ENCODE measurements at regions not wholly inside any gene's neighbourhood (a gene's known extent, or its start where the extent isn't known, plus 50 kb on each side); places are given as distances from the start of the nearest gene placed in this dataset.
"Not testable (repeated sequence)": the region's sequence is repeated elsewhere in the genome, so short reads cannot be mapped to it uniquely, and the experiment has no call there.

DNA sequence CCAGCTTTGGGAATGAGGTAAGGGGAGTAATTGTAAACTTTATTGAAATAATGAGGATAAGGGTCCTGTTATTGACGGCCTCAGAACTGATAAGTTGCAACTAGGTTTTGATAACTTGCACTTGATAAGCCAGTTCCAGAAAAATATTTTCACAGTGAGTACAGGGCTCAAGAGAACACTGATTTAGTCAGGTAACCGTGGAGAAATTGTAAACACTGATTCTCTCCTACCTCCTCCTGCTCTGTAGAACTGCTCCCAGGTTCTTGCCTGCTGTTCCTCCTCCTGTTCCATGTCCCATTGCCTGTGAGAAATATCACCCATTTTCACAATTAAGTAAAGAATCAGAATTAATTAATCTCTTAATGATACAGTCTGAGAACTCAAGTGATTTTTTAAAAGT, 55.0 kb upstream of the CXXC4 start:
- TF ChIP-seq, protein P1, sequence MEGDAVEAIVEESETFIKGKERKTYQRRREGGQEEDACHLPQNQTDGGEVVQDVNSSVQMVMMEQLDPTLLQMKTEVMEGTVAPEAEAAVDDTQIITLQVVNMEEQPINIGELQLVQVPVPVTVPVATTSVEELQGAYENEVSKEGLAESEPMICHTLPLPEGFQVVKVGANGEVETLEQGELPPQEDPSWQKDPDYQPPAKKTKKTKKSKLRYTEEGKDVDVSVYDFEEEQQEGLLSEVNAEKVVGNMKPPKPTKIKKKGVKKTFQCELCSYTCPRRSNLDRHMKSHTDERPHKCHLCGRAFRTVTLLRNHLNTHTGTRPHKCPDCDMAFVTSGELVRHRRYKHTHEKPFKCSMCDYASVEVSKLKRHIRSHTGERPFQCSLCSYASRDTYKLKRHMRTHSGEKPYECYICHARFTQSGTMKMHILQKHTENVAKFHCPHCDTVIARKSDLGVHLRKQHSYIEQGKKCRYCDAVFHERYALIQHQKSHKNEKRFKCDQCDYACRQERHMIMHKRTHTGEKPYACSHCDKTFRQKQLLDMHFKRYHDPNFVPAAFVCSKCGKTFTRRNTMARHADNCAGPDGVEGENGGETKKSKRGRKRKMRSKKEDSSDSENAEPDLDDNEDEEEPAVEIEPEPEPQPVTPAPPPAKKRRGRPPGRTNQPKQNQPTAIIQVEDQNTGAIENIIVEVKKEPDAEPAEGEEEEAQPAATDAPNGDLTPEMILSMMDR (IDR thresholded peaks at IDR 0.05; ENCODE audit: low read depth, low read length, missing control alignments), result no peak
- DNase-seq (ENCODE audit: extremely low read depth, low read depth), result no peak

DNA sequence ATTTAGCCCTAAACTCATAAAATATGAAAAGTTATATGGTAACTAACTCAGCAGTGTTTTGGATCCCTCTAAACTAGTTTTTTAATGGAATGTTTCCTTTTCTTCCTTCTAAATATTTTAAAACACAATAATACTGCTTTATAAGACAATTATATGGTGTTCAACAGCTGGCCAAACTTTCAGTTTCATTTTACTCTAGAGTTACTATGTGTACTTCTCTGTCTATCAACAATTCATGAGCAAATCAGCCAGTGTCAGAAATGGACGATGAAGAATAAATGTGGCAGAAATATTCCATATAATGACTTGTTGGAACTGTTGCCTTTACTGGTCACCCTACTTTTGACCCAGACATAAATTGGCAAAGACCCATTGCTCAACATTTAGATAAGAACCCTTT, 64.8 kb upstream of the CXXC4 start:
- TF ChIP-seq, protein P1 (IDR thresholded peaks at IDR 0.05; ENCODE audit: low read depth, low read length, missing control alignments), result no peak
- no peak overlapping the region for H3K4me3 ChIP-seq (replicated peaks; ENCODE audit: low read depth, low read length)
- no peak for DNase-seq (ENCODE audit: extremely low read depth, low read depth)

More for the DNA sequence above, 55.0 kb upstream of the CXXC4 start:
- H3K4me3 ChIP-seq (replicated peaks; ENCODE audit: low read depth, low read length), result no peak overlapping the region

DNA sequence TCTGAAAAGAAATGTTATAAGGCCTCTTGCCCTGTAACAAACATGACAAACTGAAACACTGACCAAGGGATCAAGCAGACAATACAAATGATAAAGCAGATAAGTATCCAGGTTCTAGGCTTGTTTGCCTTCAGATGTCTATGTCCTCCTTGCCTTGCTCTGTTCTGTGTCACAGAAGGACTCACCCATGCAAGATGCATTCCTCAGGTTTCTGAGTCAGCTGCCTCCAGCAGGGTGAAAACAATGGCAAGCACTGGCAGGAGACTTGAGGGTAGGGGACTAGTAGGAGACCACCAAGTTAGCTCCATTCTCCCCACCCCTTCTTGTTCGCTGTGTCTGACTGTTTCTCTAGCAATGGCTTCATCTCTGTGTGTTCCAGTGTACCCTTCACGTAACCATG, 76.6 kb upstream of the CXXC4 start:
- H3K4me3 ChIP-seq (replicated peaks; ENCODE audit: low read depth, low read length), result no peak overlapping the region
- TF ChIP-seq, protein P1 (IDR thresholded peaks at IDR 0.05; ENCODE audit: low read depth, low read length, missing control alignments), result no peak
- no peak for DNase-seq (ENCODE audit: extremely low read depth, low read depth)

DNA sequence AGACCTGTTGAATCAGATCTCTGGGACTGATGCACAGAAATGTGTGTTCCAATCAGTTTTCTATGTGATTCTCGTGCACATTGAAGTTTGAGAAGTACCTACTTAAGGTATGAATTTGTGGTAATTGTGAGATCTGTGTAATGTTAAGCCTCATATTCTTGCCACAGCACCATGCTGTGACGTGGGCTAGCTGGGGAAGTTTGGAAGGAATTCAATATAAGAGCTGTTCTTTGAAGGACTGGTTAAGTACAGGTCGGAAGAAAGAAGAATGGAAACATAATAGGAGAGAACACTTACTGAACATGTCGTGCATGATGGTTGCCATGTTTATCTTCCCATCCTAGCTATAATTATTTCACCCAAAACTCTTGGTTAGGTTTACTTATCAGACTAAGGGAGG, 79.7 kb upstream of the CXXC4 start:
- H3K4me3 ChIP-seq (replicated peaks; ENCODE audit: low read depth, low read length), result no peak overlapping the region
- TF ChIP-seq, protein P1 (IDR thresholded peaks at IDR 0.05; ENCODE audit: low read depth, low read length, missing control alignments), result no peak
- no peak for DNase-seq (ENCODE audit: extremely low read depth, low read depth)

DNA sequence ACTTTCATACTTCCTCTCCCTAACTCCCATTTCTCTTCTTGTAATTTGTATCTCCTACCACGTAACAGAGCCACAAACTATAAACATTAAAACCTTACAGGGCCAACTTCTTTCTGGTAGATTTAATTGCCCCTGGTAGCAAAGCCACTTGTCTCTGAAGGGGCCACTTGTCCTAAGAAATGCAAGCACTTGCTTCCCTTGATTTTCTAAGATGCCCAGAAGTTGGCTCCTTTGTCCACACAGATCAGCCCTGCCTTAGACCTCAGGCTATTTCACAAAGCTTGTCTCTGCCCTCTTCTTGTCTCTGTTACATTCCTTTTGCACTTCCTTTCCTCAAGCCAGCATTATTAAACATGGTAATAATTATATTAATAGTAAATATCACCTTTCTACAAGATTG, 80.6 kb upstream of the CXXC4 start:
- no peak overlapping the region for H3K4me3 ChIP-seq (replicated peaks; ENCODE audit: low read depth, low read length)
- TF ChIP-seq, protein P1 (IDR thresholded peaks at IDR 0.05; ENCODE audit: low read depth, low read length, missing control alignments), result no peak
- no peak for DNase-seq (ENCODE audit: extremely low read depth, low read depth)

DNA sequence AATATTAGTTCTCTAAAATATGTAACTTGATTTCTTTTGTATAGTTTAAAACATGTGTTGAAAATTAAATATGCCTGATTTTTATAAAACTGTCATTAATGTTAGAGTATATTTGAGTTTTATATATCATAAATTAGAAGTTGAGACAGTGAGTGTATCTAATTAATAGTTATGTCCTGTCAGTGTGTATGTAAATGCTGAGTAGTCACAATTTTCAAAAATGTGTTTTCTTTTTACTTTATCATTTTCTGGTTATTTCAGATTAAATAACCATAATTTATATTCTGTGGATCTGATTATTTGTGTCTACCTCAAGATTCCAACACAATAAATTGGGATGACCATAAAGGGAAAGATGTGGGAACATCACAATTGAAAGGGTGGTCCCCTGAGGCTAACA, 82.7 kb upstream of the CXXC4 start:
- DNase-seq (ENCODE audit: extremely low read depth, low read depth), result no peak
- no peak overlapping the region for H3K4me3 ChIP-seq (replicated peaks; ENCODE audit: low read depth, low read length)
- TF ChIP-seq, protein P1 (IDR thresholded peaks at IDR 0.05; ENCODE audit: low read depth, low read length, missing control alignments), result no peak

DNA sequence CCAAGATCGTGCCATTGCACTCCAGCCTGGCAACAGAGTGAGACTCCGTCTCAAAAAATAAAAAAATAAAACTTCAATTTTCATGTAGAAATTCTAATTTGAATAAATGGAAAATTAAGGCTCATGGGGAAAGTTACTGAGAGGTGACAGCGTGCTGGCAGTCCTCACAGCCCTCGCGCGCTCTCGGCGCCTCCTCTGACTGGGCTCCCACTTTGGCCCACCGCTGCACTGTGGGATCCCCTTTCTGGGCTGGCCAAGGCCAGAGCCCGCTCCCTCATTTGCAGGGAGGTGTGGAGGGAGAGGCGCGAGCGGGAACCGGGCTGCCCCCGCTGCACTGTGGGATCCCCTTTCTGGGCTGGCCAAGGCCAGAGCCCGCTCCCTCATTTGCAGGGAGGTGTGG, 86.8 kb upstream of the CXXC4 start:
- DNase-seq (ENCODE audit: extremely low read depth, low read depth); H3K4me3 ChIP-seq (replicated peaks; ENCODE audit: low read depth, low read length): not testable (repeated sequence)

DNA sequence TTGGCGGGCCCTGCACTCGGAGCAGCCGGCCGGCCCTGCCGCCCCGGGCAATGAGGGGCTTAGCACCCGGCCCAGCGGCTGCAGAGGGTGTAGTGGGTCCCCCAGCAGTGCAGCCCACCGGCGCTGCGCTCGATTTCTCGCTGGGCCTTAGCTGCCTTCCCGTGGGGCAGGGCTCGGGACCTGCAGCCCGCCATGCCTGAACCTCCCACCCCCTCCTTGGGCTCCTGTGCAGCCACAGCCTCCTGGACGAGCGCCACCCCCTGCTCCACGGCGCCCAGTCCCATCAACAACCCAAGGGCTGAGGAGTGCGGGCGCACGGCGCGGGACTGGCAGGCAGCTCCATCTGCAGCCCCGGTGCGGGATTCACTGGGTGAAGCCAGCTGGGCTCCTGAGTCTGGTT, 87.4 kb upstream of the CXXC4 start:
- DNase-seq (ENCODE audit: extremely low read depth, low read depth); H3K4me3 ChIP-seq (replicated peaks; ENCODE audit: low read depth, low read length): not testable (repeated sequence)
